ENCODE measurements at regions not wholly inside any gene's neighbourhood (a gene's known extent, or its start where the extent isn't known, plus 50 kb on each side); places are given as distances from the start of the nearest gene placed in this dataset.
"Not testable (repeated sequence)": the region's sequence is repeated elsewhere in the genome, so short reads cannot be mapped to it uniquely, and the experiment has no call there.

DNA sequence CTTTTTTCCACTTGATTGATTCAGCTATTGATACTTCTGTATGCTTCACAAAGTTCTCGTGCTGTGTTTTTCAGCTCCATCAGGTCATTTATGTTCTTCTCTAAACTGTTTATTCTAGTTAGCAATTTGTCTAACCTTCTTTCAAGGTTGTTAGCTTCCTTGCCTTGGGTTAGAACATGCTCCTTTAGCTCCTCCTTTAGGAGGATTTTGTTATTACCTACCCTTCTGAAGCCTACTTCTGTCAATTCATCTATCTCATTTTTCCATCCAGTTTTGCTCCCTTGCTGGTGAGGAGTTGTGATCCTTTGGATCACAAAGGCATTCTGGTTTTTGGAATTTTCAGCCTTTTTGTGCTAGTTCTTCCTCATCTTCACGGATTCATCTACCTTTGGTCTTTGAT, 344.7 kb upstream of the CLEC14A start:
- not testable (repeated sequence) for DNase-seq (ENCODE audit: low spot score); FAIRE-seq

DNA sequence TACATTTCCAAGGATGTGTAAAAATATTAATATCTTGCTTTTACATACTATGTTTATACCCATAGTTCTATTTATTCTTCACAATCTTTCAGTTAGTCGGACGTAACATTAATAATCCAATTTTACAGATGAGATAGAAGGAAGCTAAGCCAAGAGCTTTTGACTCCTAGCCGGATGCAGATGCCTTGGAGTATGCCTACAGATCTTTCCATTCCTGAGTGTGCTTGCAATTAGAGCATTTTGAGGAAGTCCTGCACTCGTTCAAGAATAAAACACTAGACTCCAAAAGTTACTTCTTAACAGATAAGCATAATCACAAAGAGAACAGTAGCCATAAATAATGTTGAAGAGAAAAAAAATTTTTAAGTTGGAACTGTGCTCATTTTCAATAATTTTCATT, 337.6 kb upstream of the CLEC14A start:
- FAIRE-seq (no peak), DNase-seq (ENCODE audit: low spot score) (no peak)

- DNase-seq (ENCODE audit: low spot score) (no peak), FAIRE-seq (no peak)
Measured at GRCh38 chr14:38592764-38593442, 337.0 kb upstream of the CLEC14A start.

DNA sequence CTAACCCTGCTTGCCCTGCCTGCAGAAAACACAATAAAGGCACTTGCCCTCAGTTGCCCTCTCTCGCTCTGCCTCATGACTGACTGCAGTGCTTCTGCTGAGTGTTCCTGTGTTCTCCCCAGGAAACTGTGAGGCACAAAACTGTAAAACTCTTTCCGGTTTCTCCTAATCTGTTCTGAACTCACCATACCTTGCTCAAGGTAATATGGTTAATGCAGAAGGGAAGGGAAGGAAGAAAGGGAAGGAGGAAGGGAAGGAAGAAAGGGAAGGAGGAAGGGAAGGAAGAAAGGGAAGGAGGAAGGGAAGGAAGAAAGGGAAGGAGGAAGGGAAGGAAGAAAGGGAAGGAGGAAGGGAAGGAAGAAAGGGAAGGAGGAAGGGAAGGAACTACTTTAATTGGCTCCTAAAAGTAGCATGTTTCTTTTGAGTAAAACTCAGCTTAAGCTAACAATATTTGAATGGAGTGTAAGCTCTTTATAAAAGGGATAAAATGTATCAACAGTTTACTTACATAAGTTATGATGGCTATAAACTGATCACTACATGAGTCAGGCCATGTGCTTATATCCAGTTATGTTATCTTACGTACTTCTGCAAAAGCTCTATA, 334.0 kb upstream of the CLEC14A start:
- DNase-seq (ENCODE audit: low spot score) (no peak), FAIRE-seq (no peak)

GRCh38 chr14:38583471-38583870, 327.6 kb upstream of the CLEC14A start:
- no peak for FAIRE-seq

DNA sequence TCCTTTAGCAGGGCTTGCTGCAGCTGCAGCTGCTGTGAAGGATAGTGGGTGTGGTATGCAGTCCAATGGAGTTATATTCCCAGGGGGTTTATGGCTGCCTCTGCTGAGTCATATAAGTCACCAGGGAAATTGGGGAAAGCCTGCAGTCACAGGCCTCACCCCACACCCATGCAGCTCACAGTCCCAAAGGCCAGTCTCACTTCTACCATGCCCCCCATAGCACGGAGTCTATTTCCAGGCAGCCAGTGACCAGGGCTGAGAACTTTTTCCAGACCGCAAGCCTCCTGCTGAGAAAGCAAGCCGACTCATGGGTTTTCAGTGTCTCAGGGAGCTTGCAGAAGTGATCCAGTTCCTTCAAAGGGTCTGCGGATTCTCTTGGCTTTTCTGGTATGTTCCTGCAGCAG, 322.4 kb upstream of the CLEC14A start:
- FAIRE-seq (no peak), DNase-seq (ENCODE audit: low spot score) (no peak)

More at GRCh38 chr14:38583471-38583870, 327.6 kb upstream of the CLEC14A start:
- no peak for DNase-seq (ENCODE audit: low spot score)

DNA sequence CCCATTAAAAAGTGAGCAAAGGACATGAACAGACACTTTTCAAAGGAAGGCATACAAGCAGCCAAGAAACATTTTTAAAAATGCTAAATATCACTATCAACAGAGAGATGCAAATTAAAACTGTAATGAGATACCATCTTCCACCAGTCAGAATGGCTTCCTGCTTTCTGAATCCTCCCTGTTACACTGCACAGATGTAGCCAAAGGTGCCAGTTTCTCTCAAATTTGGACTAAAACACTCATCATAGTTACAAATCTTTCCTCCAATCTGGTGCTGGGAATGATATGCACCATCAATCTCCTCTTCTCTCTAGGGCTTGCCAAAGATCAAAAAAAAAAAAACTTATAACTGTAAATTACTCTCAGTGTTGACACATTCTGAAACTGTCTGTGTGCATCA, 311.8 kb upstream of the CLEC14A start:
- FAIRE-seq (no peak), DNase-seq (ENCODE audit: low spot score) (no peak)

DNA sequence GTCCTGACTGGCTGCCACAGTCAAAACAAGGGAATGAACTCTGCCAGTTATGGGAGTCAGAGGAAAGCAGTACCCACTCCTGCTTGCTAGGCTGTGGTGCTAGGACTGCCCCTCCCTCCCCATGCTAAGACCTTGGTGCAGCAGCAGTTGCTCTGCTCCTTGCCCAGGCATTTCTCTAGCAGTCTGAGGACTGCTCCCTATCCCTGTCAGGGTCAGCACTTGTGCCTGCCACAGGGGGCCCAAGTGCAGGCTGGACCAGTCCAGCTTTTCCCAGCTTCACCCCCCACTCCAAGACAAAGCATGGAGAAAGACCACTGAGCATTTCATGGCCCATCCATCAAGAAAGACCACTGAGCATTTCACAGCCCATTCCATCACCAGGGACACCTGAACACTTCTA, 305.8 kb upstream of the CLEC14A start:
- FAIRE-seq (no peak), DNase-seq (ENCODE audit: low spot score) (no peak)

- DNase-seq (ENCODE audit: low spot score) (no peak), FAIRE-seq (no peak)
Measured at GRCh38 chr14:38559711-38560110, 303.8 kb upstream of the CLEC14A start.

DNA sequence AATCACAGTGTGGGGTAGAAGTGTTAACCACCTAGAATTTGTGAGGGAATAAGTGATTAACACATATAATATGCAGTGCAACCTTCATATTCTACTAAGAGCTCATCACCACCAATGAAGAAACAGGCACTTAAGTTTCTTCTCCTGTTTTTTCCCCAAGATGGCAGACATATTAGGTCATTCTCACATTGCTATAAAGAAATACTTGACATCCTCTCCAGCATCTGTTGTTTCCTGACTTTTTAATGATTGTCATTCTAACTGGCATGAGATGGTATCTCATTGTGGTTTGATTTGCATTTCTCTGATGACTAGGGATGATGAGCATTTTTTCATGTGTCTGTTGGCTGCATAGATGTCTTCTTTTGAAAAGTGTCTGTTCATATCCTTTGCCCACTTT, 301.5 kb upstream of the CLEC14A start:
- FAIRE-seq; DNase-seq (ENCODE audit: low spot score): not testable (repeated sequence)

DNA sequence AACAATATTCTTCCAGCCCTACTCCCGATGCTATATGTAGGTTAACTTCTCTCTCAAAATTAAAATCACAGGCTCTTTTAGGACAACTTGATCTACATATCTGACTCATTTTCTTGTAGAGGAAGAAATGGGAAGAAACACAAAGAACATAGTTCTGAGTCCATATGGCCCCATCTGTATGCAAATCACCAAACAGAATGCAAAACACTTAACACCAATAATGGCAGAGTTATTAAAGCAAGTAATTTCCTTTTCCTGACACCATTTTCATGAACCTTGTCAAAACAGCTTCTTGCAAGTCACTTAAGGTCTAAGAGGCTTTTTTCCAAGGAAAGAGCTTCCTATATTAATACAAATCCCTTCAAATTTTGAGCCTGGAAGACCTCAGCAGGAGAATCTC, 300.4 kb upstream of the CLEC14A start:
- FAIRE-seq (no peak), DNase-seq (ENCODE audit: low spot score) (no peak)

- FAIRE-seq (no peak), DNase-seq (ENCODE audit: low spot score) (no peak)
Measured at GRCh38 chr14:38554026-38554425, 298.1 kb upstream of the CLEC14A start.

DNA sequence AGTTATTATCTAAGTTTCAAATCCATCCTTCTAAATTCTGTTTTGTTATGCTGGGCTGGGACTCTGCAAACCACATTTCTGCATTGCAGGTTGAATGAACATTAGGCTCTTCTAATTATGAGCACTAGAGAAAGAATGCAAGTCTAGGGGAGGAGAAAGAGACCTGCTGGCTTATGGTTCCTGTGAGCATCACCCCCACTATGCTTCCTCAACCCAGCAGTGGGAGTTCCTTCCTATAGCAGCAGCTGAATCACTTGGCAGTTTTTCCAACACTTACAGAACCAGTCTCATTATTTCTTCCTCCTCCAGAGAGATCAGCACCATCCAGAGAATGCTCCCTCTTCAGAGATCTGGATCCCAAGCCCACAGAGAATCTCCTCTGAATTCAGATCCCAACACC, 297.7 kb upstream of the CLEC14A start:
- DNase-seq (ENCODE audit: low spot score) (no peak), FAIRE-seq (no peak)

GRCh38 chr14:38549564-38549963, 293.7 kb upstream of the CLEC14A start:
- DNase-seq (ENCODE audit: low spot score), result no peak
- no peak for FAIRE-seq

DNA sequence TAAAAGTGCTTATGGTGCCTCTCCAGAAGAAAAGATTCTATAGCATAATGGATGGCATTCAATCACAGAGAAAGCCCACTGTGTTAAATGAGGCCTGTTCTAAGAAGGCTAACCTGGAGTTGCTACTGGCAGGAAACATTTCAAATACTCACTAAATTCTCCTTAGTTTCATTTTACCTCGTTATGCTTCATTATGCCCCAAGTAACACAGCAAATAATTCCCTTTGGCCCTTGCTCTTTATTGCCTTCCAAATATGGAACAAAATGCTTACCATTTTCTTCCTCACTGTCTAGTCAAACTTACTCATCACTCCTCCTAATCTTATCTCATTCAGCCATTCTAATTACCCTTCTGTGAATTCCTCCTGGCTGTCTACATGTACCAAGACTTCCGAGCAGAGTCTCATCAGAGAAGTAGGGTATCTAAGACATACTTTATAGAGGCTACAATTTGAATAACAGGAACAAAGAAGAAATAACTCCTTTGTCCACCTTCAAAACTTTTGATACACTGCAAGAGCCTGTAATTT, 292.1 kb upstream of the CLEC14A start:
- FAIRE-seq (no peak), DNase-seq (ENCODE audit: low spot score) (no peak)

GRCh38 chr14:38546932-38547551, 291.1 kb upstream of the CLEC14A start:
- DNase-seq (ENCODE audit: low spot score), result no peak
- FAIRE-seq, result no peak

DNA sequence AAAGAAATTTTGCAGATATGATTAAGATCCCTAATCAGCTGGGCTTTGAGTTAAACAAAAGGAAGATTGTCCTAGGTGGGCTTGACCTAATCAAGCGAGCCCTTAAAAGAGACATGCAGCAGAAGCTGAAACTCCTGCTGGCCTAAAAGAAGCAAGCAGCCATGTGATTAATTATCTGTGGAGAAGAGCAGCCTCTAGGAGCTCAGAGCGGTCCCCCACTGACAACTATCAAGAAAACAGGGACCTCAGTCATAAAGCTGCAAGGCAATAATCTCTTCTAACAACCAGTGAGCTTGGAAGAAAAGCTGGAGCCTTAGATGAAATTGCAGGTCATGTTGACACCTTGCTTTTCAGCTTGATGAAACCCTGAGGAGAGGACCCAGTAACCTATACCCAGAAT, 288.9 kb upstream of the CLEC14A start:
- DNase-seq (ENCODE audit: low spot score), result no peak
- no peak for FAIRE-seq

DNA sequence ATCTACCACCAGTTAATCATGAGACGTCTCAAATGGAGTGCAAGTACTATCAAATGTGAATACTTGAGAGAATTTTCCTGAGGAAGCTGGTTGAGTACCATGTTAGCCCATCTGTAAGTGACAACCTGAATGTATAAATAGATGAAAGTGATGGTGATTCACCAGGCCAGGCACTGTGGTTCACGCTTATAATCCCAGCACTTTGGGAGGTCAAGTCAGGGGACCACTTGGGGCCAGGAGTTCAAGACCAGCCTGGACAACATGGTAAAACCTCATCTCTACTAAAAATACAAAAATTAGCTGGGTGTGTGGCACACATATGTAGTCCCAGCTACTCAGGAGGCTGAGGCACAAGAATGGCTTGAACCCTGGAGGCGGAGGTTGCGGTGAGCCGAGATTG, 288.0 kb upstream of the CLEC14A start:
- not testable (repeated sequence) for DNase-seq (ENCODE audit: low spot score); FAIRE-seq

DNA sequence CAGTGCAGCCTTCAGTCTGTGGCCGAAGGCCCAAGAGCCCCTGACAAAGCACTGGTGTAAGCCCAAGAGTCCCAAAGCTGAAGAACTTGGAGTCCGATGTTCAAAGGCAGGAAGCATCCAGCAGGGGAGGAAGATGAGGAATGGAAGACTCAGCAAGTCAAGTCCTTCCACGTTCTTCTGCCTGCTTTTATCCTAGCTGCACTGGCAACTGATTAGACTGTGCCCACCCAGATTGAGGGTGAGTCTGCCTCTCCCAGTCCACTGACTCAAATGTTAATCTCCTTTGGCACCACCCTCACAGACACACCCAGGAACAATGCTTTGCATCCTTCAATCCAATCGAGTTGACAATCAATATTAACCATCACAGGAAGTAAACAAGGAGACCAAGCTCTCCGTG, 282.2 kb upstream of the CLEC14A start:
- DNase-seq (ENCODE audit: low spot score); FAIRE-seq: not testable (repeated sequence)

- DNase-seq (ENCODE audit: low spot score) (no peak), FAIRE-seq (no peak)
Measured at GRCh38 chr14:38536376-38537038, 280.6 kb upstream of the CLEC14A start.

DNA sequence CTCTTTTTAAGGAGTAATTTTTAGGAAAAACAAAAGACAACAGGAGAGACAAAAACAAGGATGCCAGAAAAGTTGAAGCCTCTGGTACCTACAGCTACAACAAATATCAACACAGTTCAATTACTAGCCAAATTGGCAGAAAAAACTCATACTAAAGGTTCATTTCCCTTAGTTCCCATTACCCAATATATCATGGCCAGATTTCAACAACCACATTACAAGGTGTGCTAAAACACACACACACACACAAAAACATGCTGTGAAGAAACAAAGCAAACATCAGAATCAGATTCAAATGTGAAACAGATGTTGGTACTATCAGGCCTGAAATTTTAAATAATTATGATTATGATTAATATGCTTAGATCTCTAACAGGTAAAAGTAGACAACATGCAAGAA, 272.7 kb upstream of the CLEC14A start:
- DNase-seq (ENCODE audit: low spot score), result no peak
- FAIRE-seq, result no peak

GRCh38 chr14:38527502-38527878, 271.6 kb upstream of the CLEC14A start:
- DNase-seq (ENCODE audit: low spot score), result no peak
- FAIRE-seq, result no peak
